NCI-H2107 (cell line): ENCODE measurements at regions not wholly inside any gene's neighbourhood (a gene's known extent, or its start where the extent isn't known, plus 50 kb on each side); places are given as distances from the start of the nearest gene placed in this dataset.
"Not testable (repeated sequence)": the region's sequence is repeated elsewhere in the genome, so short reads cannot be mapped to it uniquely, and the experiment has no call there.

Experiments
- DNase-seq: peaks from one replicate; lab custom pipeline; 2025; lab: John Stamatoyannopoulos, UW

GRCh38 chr10:45056806-45057205 lies 56.1 kb downstream of the ZNF22 start:
- DNase-seq = not testable (repeated sequence)

GRCh38 chr10:45058580-45058979 lies 57.9 kb downstream of the ZNF22 start:
- DNase-seq = no peak

DNA sequence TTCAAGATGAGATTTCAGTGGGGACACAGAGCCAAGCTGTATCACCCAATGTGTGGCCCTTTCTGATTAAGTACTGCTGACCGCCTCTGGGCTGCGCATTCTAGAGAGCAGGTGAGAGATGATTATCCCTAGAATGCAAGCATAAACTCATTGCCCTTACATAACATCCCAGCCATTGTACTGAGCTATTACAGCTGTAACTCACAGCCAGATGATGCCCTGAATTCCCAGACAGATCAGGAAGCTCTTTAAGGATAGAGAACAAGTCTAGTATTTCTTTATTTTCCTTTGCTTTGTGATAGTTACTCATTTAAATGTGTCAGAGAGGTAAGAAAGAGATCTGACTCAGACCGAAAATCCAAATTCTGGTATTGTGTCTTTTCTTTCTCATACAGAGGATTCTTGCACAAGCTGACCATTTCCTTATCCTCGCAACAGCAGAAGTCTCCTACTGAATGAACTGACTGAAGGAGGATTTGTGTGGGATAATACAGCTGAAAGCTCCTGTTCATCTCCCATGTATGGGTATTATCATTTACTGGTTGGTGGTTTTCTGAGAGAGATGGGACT lies 58.4 kb downstream of the ZNF22 start:
- no peak for DNase-seq

DNA sequence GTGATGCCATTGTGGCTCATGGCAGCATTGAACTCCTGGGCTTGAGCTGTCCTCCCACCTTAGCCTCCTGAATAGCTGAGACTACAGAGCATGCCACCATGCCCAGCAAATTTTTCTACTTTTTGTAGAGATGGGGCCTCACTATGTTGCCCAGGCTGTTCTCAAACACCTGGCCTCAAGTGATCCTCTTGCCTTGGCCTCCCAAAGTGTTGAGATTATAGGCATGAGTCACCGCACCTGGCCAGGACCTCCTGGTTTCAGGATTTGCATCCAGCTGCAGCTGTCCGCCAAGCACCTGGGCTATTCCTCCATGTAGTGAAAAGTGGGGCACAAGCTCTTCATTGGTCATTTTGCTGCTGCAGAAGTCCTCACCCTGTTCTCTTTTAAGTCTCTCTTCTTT lies 58.9 kb downstream of the ZNF22 start:
- DNase-seq = no peak

GRCh38 chr10:45061982-45062381 lies 61.3 kb downstream of the ZNF22 start:
- no peak for DNase-seq

DNA sequence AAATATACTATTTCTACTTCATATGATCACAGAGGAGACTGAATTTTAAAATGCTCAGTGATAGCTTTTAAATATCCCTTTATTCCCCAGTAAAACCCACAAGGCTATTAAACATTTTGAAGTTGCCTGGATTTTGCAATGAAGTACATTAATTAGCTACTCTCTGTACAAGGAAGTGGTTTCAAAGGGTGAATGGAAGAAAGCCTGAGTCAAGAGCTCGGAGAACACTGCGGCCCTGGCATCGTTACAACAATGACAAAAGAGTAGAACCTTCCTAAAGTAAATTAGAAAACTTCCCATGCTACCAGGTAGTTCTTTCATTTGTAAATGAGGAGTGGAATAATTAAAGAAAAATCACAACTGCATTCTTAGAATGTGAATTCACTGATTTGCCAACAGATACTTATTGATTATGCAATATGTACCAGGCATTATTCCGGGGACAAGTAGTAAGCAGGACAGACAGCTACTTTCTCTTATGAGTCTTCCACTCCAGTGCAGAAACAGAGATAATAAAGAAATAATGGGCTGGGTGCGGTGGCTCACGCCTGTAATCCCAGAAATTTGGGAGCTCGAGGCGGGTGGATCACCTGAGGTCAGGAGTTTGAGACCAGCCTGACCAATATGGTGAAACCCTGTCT lies 63.0 kb downstream of the ZNF22 start:
- no peak for DNase-seq

DNA sequence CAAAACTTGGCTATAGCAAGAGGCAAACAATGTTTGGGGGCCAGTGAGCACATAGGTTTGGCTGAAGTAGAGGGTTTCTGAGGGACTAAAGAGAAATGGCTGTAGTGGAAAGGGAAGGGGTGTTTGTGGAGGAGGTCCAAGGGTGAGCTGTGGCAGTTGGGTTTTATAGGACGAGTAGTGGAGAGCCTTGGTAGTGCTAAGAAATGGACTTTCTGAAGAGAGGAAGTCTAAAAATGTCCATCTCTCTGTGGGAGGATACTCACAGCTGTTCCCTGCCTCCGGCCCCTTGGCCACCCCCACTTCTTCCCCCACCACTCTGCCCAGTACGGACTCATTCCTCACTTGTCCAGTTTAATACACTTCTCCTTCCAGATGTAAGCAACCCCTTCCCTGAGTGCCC lies 64.3 kb downstream of the ZNF22 start:
- no peak for DNase-seq

GRCh38 chr10:45071043-45071813 lies 70.5 kb downstream of the ZNF22 start:
- DNase-seq = no peak

- no peak for DNase-seq
Observed at GRCh38 chr10:45075216-45075615, 74.5 kb downstream of the ZNF22 start.

DNA sequence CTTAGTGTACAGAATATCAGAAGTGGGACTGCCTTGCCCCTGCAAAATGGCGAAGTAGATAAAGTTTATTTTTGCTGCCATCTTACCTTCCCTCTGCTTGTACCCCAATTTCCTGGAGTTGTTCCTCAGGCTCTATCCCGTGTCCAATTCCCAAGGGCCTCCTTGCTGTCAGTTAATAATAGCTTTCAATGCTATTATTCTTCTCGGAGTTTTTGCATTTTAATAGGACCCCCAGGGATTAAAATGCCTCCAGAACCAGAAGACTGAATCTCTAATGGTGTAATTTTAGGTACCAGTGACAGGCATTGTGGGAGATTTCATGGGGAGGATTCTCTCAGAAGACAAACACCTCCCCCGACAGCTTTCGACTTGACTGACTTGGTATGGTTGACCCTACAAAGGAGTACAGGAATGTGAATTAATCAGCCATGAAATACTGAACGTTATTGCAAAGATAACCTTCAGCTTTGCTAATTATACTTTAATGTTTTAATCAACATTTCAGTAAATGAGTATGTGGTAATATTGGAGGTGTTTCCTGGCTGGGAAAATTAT lies 75.2 kb downstream of the ZNF22 start:
- DNase-seq = no peak

- DNase-seq = no peak
Observed at GRCh38 chr10:45076891-45077290, 76.2 kb downstream of the ZNF22 start.

GRCh38 chr10:45080331-45080730 lies 79.6 kb downstream of the ZNF22 start:
- no peak for DNase-seq

GRCh38 chr10:45082176-45082575 lies 81.5 kb downstream of the ZNF22 start:
- DNase-seq = no peak

GRCh38 chr10:45091968-45092367 lies 91.2 kb downstream of the ZNF22 start:
- no peak for DNase-seq

GRCh38 chr10:45093945-45094344 lies 93.2 kb downstream of the ZNF22 start:
- DNase-seq = no peak

GRCh38 chr10:45095286-45095685 lies 94.6 kb downstream of the ZNF22 start:
- DNase-seq = no peak

DNA sequence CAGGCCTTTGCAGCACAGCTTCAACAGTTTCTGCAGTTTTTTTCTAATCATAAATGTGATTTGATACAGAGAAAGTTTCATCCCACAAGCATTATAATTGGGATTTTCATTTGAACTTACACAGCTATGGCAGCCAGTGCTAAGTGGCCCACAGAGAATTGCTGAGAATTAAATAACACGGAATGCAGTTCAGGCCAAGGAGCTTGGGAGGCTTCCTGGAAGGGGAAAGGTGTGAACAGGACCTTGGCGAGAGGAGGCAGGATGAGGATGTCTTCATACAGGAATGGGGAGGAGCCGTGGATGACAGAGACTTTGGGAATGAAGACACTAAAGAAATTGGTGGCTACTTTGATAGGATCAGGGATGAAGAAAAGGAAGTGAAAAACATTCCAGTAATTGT lies 95.3 kb downstream of the ZNF22 start:
- DNase-seq = no peak

DNA sequence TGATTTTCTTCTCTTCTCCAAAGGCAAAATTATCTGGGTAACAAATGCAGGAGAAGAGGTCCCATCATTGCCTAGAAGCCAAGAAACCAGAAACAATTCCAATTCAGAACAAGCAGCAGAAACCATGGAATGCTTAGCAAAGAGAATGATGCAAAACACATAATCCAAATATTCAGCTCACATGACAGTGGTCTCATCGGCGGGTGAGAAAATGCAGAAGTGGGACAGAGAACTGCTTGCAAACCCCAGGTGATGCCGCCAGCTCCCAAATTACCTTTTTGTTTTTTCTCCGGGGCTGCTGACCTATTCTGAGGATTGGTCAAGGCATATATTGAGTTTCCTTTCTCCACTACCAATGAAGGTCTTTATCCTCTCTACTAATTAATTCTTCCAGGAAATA lies 99.7 kb downstream of the ZNF22 start:
- DNase-seq = no peak

GRCh38 chr10:45104674-45105073 lies 104.0 kb downstream of the ZNF22 start:
- no peak for DNase-seq

- DNase-seq = not testable (repeated sequence)
Observed at GRCh38 chr10:45105309-45105708, 104.6 kb downstream of the ZNF22 start.

GRCh38 chr10:45106236-45106856 lies 105.6 kb downstream of the ZNF22 start:
- no peak for DNase-seq

- no peak for DNase-seq
Observed at GRCh38 chr10:45111509-45111908, 110.8 kb downstream of the ZNF22 start.

- not testable (repeated sequence) for DNase-seq
Observed at GRCh38 chr10:45117940-45118339, 117.2 kb downstream of the ZNF22 start.
